HUES48 (cell line): ENCODE measurements at regions not wholly inside any gene's neighbourhood (a gene's known extent, or its start where the extent isn't known, plus 50 kb on each side); places are given as distances from the start of the nearest gene placed in this dataset.

Experiments
- H3K27ac ChIP-seq: one replicate; pipeline ENCODE4 v1.7.0; 2013; ENCODE audit warnings: low read depth, low read length, inconsistent platforms
- H3K27me3 ChIP-seq: 2 replicates; pipeline ENCODE4 v1.6.1; 2013; ENCODE audit warnings: mild to moderate bottlenecking, low read length; ENCODE audit not compliant: control insufficient read depth, insufficient read depth
- H3K36me3 ChIP-seq: 2 replicates; pipeline ENCODE4 v1.6.1; 2013; ENCODE audit warnings: low read length; ENCODE audit not compliant: control insufficient read depth, insufficient read depth
- H3K4me1 ChIP-seq: 2 replicates; pipeline ENCODE4 v1.6.1; 2013; ENCODE audit warnings: mild to moderate bottlenecking, low read length; ENCODE audit not compliant: control insufficient read depth, insufficient read depth
- H3K4me3 ChIP-seq: 2 replicates; pipeline ENCODE4 v1.5.1; 2013; ENCODE audit warnings: mild to moderate bottlenecking, low read depth, low read length
- H3K9ac ChIP-seq: 2 replicates; pipeline ENCODE4 v1.6.1; 2013; ENCODE audit warnings: mild to moderate bottlenecking, low read depth, low read length, moderate library complexity
- H3K9me3 ChIP-seq: 2 replicates; pipeline ENCODE4 v1.6.1; 2013; ENCODE audit warnings: low read length; ENCODE audit not compliant: control insufficient read depth, insufficient read depth

GRCh38 chr21:27164208-27165177 lies 197.6 kb upstream of the ADAMTS5 start:
- H3K27me3 ChIP-seq = no peaks in the 10 kb centered on the region
- no peak overlapping the region for H3K4me3 ChIP-seq
- no peak overlapping the region for H3K27ac ChIP-seq
- no peaks in the 10 kb centered on the region for H3K4me1 ChIP-seq
- no peak overlapping the region for H3K9ac ChIP-seq
- no peaks in the 10 kb centered on the region for H3K9me3 ChIP-seq
- no peaks in the 10 kb centered on the region for H3K36me3 ChIP-seq

GRCh38 chr21:27158967-27159366 lies 192.1 kb upstream of the ADAMTS5 start:
- H3K9ac ChIP-seq = no peak overlapping the region
- no peaks in the 10 kb centered on the region for H3K27me3 ChIP-seq
- H3K4me3 ChIP-seq = no peak overlapping the region
- H3K4me1 ChIP-seq = no peaks in the 10 kb centered on the region
- no peaks in the 10 kb centered on the region for H3K36me3 ChIP-seq
- no peak overlapping the region for H3K27ac ChIP-seq
- no peaks in the 10 kb centered on the region for H3K9me3 ChIP-seq

DNA sequence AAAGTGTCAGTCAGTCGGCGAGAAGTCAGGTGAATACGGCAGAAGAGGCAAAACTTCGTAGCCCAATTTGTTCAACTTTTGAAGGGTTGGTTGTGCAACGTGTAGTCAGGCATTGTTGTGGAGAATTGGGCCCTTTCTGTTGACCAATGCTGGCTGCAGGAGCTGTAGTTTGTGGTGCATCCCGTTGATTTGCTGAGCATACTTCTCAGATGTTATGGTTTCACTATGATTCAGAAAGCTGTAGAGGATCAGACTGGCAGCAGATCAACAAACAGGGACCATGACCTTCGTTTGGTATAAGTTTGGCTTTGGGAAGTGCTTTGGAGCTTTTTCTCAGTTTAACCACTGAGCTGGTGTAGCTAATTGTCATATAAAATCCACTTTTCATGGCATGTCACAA lies 190.2 kb upstream of the ADAMTS5 start:
- H3K4me3 ChIP-seq = no peak overlapping the region
- H3K4me1 ChIP-seq = no peaks in the 10 kb centered on the region
- no peak overlapping the region for H3K9ac ChIP-seq
- H3K27me3 ChIP-seq = no peaks in the 10 kb centered on the region
- no peaks in the 10 kb centered on the region for H3K9me3 ChIP-seq
- no peaks in the 10 kb centered on the region for H3K36me3 ChIP-seq
- H3K27ac ChIP-seq = no peak overlapping the region

DNA sequence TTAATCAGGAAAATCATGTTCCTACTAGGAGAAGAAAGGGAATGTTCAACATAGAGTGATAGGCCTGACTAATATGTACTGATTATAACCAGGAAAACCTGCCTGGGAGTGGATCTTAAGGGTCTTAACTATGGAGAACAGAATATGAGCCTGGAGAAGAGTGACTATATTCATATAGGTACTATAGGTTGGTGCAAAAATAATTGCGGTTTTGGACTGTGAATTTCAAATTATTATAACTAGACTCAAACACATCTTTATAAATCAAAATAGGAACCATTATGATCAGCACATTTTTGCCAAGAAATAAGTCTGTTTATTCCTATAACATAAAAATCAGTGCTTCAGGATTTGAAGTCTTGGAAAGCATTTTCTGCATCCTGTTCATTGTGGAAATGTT lies 189.8 kb upstream of the ADAMTS5 start:
- Histone ChIP-seq H3K4me3 (no peak overlapping the region), H3K9me3 (no peaks in the 10 kb centered on the region), H3K4me1 (no peaks in the 10 kb centered on the region), H3K27me3 (no peaks in the 10 kb centered on the region), H3K27ac (no peak overlapping the region), H3K9ac (no peak overlapping the region), H3K36me3 (no peaks in the 10 kb centered on the region)

GRCh38 chr21:27155130-27155500 lies 188.2 kb upstream of the ADAMTS5 start:
- H3K9ac ChIP-seq = no peak overlapping the region
- H3K27ac ChIP-seq = no peak overlapping the region
- no peaks in the 10 kb centered on the region for H3K4me1 ChIP-seq
- H3K9me3 ChIP-seq = no peaks in the 10 kb centered on the region
- no peak overlapping the region for H3K4me3 ChIP-seq
- no peaks in the 10 kb centered on the region for H3K27me3 ChIP-seq
- H3K36me3 ChIP-seq = no peaks in the 10 kb centered on the region

DNA sequence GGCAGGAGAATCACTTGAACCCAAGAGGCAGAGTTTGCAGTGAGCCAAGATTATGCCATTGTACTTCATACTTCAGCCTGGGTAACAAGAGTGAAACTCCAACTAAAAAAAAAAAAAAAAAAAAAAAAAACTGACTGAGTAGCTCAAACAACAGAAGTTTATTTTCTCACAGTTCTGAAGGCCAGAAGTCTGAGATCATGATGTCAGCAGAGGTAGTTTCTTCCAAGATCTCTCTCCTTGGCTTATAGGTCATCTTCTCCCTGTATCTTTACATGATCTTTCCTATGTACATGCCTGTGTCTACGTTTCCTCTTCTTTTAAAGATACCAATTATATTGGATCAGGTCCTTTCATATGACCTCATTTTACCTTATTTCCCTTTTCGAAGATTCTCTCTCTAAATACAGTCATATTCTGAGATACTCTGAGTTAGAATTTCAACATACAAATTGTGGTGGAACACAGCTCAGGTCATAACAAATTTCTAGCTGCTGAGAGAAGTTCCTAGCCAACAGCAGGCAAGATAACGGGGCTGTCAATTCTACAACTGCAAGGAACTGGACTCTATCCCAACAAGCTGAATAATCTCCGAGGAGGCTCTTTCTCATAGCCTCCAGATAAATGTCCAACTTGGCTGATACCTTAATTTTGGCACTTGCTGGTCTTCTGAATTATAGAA lies 187.7 kb upstream of the ADAMTS5 start:
- Histone ChIP-seq H3K9ac (no peak overlapping the region), H3K4me3 (no peak overlapping the region), H3K36me3 (no peaks in the 10 kb centered on the region), H3K27me3 (no peaks in the 10 kb centered on the region), H3K9me3 (no peaks in the 10 kb centered on the region), H3K4me1 (no peaks in the 10 kb centered on the region), H3K27ac (no peak overlapping the region)

DNA sequence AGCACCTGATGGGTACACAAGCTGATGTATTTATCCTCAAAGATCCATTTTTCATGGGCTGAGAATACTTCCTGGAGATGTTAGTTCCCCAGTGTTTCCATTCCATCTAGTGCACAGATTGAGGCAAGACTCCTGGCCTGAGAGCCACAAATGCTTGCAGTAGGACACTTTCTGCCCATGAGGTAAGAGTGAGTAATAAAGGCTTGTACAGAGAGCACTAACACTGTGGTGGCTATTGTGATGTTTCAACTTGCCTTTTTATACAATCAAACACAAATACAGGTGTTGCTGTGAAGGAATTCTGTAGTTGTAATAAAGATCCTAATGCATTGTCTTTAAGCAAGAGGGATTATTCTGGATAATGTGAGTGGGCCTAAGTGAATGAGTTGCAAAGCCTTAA lies 186.1 kb upstream of the ADAMTS5 start:
- H3K9ac ChIP-seq = no peak overlapping the region
- H3K27ac ChIP-seq = no peak overlapping the region
- no peaks in the 10 kb centered on the region for H3K36me3 ChIP-seq
- H3K4me3 ChIP-seq = no peak overlapping the region
- peaks cover 6% of the 10 kb centered on the region for H3K4me1 ChIP-seq
- peaks cover 5% of the 10 kb centered on the region; the same call in 1 of the 2 replicates for H3K9me3 ChIP-seq
- no peaks in the 10 kb centered on the region for H3K27me3 ChIP-seq

DNA sequence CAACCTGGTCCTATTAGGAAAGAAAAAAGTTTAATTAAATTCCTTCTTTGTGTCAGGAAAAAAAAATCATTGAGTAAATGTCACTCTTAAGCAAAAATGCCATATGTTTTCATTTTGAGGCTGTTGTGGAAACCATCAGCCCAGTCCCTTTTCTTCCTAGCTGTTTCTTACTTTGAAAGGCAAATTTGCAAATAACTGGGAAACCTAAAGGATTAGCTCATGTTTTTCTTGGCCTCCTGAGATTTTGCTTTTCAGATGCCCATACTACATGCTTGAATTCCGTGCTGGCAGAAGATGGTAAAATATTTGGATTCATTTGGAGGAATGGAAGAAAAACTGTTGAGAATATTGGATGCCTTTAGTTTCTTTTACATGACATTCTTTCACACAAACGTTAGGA lies 182.1 kb upstream of the ADAMTS5 start:
- peaks cover 5% of the 10 kb centered on the region; the same call in 1 of the 2 replicates for H3K9me3 ChIP-seq
- no peak overlapping the region for H3K9ac ChIP-seq
- H3K27ac ChIP-seq = no peak overlapping the region
- H3K36me3 ChIP-seq = no peaks in the 10 kb centered on the region
- H3K27me3 ChIP-seq = no peaks in the 10 kb centered on the region
- no peak overlapping the region for H3K4me3 ChIP-seq
- H3K4me1 ChIP-seq = peaks cover 6% of the 10 kb centered on the region

DNA sequence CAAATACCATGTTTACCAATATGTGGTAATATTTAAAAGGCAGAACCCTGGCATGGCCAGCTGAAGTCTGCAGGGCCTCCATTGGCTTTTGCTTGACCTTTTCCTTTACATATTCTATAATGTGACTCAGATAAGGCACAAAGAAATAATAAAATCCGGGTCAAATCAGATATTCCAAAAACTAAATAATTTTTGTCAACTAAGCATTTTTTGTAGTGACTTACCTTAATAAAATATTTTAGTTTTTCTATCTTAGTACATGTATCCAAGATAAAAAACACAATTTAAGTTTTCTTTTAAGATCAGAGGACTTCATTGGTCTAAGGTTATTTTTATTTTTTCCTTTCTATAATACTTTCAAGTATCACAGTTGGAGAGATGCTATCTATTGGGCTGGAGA lies 179.4 kb upstream of the ADAMTS5 start:
- H3K27me3 ChIP-seq = no peaks in the 10 kb centered on the region
- H3K9me3 ChIP-seq = peaks cover 5% of the 10 kb centered on the region; the same call in 1 of the 2 replicates
- H3K9ac ChIP-seq = no peak overlapping the region
- no peaks in the 10 kb centered on the region for H3K36me3 ChIP-seq
- peaks cover 6% of the 10 kb centered on the region for H3K4me1 ChIP-seq
- no peak overlapping the region for H3K4me3 ChIP-seq
- no peak overlapping the region for H3K27ac ChIP-seq

GRCh38 chr21:27145134-27145798 lies 178.4 kb upstream of the ADAMTS5 start:
- H3K36me3 ChIP-seq = no peaks in the 10 kb centered on the region
- no peak overlapping the region for H3K27ac ChIP-seq
- H3K27me3 ChIP-seq = no peaks in the 10 kb centered on the region
- H3K4me1 ChIP-seq = peaks cover 6% of the 10 kb centered on the region
- H3K9ac ChIP-seq = no peak overlapping the region
- no peak overlapping the region for H3K4me3 ChIP-seq
- peaks cover 5% of the 10 kb centered on the region; the same call in 1 of the 2 replicates for H3K9me3 ChIP-seq

DNA sequence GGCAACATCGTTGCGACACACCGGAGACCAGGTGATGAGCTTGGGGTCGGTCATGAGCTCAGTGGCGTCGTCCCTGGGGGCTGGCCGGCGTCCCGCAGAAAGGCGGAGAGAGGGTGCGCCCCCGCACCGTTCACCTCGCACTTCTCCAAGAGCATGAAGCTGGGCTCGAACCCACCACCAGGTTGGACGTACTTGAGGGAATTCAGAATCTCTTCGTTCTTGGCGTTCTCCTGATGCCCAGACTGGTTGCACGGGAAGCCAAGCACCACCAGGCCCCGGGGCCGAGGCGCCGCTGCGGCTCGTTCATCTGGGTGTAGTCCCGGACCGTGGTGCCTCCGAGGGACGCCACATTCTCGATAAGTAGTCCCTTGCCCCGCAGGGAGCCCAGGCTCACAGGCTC lies 176.6 kb upstream of the ADAMTS5 start:
- no peak overlapping the region for H3K4me3 ChIP-seq
- H3K27me3 ChIP-seq = no peaks in the 10 kb centered on the region
- H3K9ac ChIP-seq = no peak overlapping the region
- no peaks in the 10 kb centered on the region for H3K4me1 ChIP-seq
- peaks cover 4% of the 10 kb centered on the region; the same call in 1 of the 2 replicates for H3K9me3 ChIP-seq
- H3K36me3 ChIP-seq = no peaks in the 10 kb centered on the region
- no peak overlapping the region for H3K27ac ChIP-seq
